ENCODE measurements at regions not wholly inside any gene's neighbourhood (a gene's known extent, or its start where the extent isn't known, plus 50 kb on each side); places are given as distances from the start of the nearest gene placed in this dataset.

DNA sequence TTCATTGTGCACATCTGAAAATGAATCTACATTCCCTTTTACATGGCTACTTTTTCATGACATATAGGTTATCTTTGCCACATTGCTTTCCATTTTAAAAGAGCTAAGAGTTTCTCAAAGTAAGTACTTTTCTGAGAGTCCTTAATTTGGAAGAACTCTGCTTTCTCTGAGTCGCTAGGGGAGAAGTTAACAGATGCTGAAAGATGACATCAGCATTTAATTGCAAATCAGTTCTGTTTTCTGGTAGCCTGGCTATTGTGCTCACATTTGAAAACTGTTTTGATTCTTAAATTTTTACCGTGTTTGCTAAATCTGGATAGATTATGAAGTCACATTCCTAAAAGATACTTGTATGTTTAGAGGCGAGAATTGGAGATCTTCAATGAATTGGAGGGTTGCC lies 107.7 kb upstream of the C1QTNF9B start:
- DNase-seq (ENCODE audit: extremely low read depth, insufficient read length): no peak
- Histone ChIP-seq H3K36me3 (ENCODE audit: control insufficient read depth, insufficient read depth, low read length) (no peaks in the 10 kb centered on the region), H3K4me3 (replicated peaks; ENCODE audit: low read depth, low read length) (no peak overlapping the region), H3K27me3 (replicated peaks; ENCODE audit: control insufficient read depth, insufficient read depth, low read length) (peaks cover 1% of the 10 kb centered on the region; the same call in 1 of the 2 replicates)
- TF ChIP-seq, protein P1, sequence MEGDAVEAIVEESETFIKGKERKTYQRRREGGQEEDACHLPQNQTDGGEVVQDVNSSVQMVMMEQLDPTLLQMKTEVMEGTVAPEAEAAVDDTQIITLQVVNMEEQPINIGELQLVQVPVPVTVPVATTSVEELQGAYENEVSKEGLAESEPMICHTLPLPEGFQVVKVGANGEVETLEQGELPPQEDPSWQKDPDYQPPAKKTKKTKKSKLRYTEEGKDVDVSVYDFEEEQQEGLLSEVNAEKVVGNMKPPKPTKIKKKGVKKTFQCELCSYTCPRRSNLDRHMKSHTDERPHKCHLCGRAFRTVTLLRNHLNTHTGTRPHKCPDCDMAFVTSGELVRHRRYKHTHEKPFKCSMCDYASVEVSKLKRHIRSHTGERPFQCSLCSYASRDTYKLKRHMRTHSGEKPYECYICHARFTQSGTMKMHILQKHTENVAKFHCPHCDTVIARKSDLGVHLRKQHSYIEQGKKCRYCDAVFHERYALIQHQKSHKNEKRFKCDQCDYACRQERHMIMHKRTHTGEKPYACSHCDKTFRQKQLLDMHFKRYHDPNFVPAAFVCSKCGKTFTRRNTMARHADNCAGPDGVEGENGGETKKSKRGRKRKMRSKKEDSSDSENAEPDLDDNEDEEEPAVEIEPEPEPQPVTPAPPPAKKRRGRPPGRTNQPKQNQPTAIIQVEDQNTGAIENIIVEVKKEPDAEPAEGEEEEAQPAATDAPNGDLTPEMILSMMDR (IDR thresholded peaks at IDR 0.05; ENCODE audit: insufficient read depth, low read length, poor library complexity, severe bottlenecking): no peak

DNA sequence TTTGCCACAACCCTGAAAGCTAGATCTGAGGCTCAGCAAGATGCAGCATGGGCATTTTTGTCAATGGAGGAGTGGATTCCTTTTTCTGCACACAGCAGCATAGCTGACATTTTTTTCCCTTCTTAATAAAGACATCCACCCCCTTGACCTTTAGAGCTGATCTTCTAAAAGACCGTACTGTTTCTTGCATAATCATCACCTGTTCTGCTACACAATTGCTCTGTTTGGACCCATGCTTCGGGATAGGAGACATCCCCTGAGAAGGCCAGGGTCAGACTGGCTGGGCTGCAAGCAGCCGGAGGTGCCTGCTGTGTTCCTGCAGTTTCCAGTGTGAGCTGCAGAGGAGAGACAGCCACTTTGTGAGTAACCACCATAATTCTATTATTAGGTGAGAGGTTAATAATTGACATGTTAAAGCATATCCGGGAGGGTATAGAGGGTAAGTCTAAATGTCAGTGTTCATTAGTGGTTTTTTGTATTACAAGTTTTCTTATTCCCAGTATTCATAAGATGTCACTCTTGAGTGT lies 108.5 kb upstream of the C1QTNF9B start:
- no peak for DNase-seq (ENCODE audit: extremely low read depth, insufficient read length)
- no peaks in the 10 kb centered on the region for H3K36me3 ChIP-seq (ENCODE audit: control insufficient read depth, insufficient read depth, low read length)
- TF ChIP-seq, protein P1 (IDR thresholded peaks at IDR 0.05; ENCODE audit: insufficient read depth, low read length, poor library complexity, severe bottlenecking): no peak
- no peak overlapping the region for H3K4me3 ChIP-seq (replicated peaks; ENCODE audit: low read depth, low read length)
- peaks cover 1% of the 10 kb centered on the region; the same call in 1 of the 2 replicates for H3K27me3 ChIP-seq (replicated peaks; ENCODE audit: control insufficient read depth, insufficient read depth, low read length)

DNA sequence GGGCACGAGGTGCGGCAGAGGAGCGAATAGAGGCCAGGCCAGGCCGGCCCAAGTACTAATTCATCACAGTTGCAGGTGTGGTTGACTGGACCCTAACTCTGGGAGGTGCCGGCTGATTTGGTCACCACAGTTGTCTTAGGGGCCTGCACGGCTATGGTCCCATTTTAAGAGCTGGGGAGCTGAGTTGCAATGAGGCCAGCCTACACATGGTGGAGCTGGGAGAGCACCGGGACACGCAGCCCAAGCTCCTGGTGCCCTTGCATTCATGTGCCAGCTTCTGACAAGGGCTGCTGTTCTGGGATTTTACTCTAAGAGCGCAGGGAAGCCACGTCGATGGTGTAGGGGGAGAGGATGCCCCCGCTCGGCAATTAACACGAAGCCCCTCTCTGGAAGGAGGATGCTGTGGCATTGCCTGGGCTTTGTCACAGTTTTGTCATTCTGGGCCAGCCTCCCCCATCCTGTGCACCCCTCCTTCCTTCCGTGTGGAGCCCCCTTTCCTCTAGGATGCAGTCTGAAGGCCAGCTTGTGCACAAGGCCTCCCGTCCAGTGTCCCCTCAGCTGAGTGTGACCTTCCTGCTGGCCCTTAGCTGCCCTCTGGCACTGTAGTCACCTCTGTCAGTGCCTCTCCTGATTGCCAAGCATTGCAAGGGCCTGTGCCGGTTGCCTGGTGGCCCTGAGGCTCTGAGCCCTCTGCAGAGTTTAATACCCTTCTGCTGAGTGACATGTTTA lies 109.4 kb upstream of the C1QTNF9B start:
- TF ChIP-seq, protein P1 (IDR thresholded peaks at IDR 0.05; ENCODE audit: insufficient read depth, low read length, poor library complexity, severe bottlenecking): no peak
- Histone ChIP-seq H3K27me3 (replicated peaks; ENCODE audit: control insufficient read depth, insufficient read depth, low read length) (peaks cover 1% of the 10 kb centered on the region; the same call in 1 of the 2 replicates), H3K36me3 (ENCODE audit: control insufficient read depth, insufficient read depth, low read length) (no peaks in the 10 kb centered on the region), H3K4me3 (replicated peaks; ENCODE audit: low read depth, low read length) (no peak overlapping the region)
- no peak for DNase-seq (ENCODE audit: extremely low read depth, insufficient read length)

DNA sequence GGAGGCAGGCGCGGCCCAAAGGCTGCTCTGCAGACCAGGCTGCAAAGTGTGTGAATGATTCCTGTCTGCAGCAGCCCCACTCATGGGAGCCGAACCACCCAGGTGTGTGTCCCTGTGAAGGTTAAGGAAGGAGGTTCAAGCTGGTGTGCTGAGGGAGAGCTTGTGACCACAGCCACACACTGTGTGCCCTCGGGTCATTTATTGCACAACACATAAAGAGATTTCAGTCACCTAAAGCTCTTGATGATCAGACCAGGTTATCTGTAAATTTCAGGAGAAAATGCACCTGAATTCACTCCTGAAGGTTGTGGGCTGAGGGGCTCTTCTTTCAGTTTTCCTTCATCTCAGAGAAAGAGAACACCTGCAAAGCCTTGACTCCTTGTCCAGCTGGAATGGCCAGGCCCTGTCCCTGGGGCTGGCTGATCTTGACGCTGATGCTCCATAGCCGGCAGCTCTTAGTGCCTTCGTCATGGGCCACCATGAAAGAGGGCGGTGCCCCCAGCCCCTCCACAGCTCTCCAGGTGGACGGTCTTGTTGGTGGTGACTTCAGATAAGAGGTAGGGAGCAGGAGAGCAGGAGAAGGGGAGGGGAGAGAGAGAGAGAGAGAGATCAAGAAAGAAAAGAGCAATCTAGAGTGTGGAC lies 110.8 kb upstream of the C1QTNF9B start:
- Histone ChIP-seq H3K27me3 (replicated peaks; ENCODE audit: control insufficient read depth, insufficient read depth, low read length) (peaks cover 1% of the 10 kb centered on the region), H3K4me3 (replicated peaks; ENCODE audit: low read depth, low read length) (no peak overlapping the region), H3K36me3 (ENCODE audit: control insufficient read depth, insufficient read depth, low read length) (no peaks in the 10 kb centered on the region)
- TF ChIP-seq, protein P1 (IDR thresholded peaks at IDR 0.05; ENCODE audit: insufficient read depth, low read length, poor library complexity, severe bottlenecking): no peak
- DNase-seq (ENCODE audit: extremely low read depth, insufficient read length): no peak

DNA sequence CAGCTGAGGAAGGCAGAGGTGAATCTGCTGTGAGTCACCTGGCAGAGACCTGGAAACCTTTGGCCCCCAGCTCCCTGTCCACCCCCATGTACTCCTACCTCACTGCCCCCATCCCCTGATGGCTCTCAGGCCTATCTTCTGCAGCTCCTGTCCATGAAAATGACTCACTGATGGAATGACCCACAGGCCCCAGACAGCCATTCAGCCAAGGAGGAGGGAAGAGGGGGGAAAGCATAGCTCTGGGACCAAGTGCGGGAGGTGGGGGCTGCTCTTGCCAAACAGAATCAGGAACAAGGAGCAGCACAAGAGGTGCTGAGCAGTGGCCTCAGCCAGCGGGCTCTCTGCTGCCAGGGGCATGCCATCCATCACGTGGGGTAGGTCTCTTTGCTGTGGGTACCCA lies 111.4 kb upstream of the C1QTNF9B start:
- H3K27me3 ChIP-seq (replicated peaks; ENCODE audit: control insufficient read depth, insufficient read depth, low read length): peaks cover 1% of the 10 kb centered on the region
- H3K36me3 ChIP-seq (ENCODE audit: control insufficient read depth, insufficient read depth, low read length): no peaks in the 10 kb centered on the region
- DNase-seq (ENCODE audit: extremely low read depth, insufficient read length): no peak
- TF ChIP-seq, protein P1 (IDR thresholded peaks at IDR 0.05; ENCODE audit: insufficient read depth, low read length, poor library complexity, severe bottlenecking): no peak
- no peak overlapping the region for H3K4me3 ChIP-seq (replicated peaks; ENCODE audit: low read depth, low read length)
